ENCODE measurements at regions not wholly inside any gene's neighbourhood (a gene's known extent, or its start where the extent isn't known, plus 50 kb on each side); places are given as distances from the start of the nearest gene placed in this dataset.

DNA sequence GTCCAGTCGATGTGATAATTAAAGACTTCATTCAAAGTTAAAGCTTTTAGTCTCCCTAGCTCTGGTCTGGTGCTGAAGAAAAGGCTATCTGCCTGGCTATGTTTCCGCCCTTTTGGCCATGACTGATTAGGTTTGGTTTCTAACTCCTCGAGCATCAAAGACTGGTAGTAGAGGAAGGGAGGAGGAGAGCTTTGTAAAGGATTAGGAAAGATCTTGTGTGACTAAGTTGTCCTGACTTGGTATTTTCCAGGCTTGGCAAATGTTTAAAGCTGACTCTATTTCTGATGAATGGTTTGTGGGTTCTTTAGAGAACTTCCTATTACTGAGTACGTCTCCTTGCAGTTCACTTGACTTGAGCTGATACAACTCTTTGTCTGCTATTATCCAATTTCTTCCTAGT is 312.9 kb downstream of the GJA1 start:
- no peaks in the 10 kb centered on the region for H3K4me1 ChIP-seq (ENCODE audit: low read depth)
- DNase-seq (ENCODE audit: low read depth in 1 of 2, low spot score in 1 of 2) = peak in 1 of 2 donors; percentile 70
- H3K4me3 ChIP-seq = no peak overlapping the region
- TF ChIP-seq, protein P1, sequence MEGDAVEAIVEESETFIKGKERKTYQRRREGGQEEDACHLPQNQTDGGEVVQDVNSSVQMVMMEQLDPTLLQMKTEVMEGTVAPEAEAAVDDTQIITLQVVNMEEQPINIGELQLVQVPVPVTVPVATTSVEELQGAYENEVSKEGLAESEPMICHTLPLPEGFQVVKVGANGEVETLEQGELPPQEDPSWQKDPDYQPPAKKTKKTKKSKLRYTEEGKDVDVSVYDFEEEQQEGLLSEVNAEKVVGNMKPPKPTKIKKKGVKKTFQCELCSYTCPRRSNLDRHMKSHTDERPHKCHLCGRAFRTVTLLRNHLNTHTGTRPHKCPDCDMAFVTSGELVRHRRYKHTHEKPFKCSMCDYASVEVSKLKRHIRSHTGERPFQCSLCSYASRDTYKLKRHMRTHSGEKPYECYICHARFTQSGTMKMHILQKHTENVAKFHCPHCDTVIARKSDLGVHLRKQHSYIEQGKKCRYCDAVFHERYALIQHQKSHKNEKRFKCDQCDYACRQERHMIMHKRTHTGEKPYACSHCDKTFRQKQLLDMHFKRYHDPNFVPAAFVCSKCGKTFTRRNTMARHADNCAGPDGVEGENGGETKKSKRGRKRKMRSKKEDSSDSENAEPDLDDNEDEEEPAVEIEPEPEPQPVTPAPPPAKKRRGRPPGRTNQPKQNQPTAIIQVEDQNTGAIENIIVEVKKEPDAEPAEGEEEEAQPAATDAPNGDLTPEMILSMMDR (IDR thresholded peaks at IDR 0.05; ENCODE audit: low read depth, low read length) = no peak
- no peaks in the 10 kb centered on the region for H3K36me3 ChIP-seq
- H3K9me3 ChIP-seq (ENCODE audit: low read depth) = no peaks in the 10 kb centered on the region
- H3K27me3 ChIP-seq = no peaks in the 10 kb centered on the region
- no peak overlapping the region for H3K27ac ChIP-seq

DNA sequence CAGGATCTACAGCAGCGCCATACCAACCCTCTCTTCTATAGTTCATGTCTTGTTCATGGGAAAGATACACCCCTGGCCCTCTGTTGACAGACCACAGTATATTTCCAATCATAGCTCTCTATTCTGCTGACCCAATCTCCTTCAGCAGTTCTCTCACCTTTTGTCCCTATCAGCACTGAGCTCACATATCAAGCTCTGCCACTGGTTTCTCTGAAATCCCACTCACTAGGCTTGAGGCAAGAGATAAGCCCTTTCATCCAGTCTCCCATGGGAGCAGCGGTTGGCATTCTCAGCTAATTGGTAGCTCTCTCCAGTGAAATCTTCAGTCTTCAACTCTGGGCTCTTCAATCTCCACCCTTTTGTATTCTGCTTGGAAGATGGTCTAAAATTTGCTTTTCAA is 313.4 kb downstream of the GJA1 start:
- Histone ChIP-seq H3K9me3 (ENCODE audit: low read depth) (no peaks in the 10 kb centered on the region), H3K4me1 (ENCODE audit: low read depth) (no peaks in the 10 kb centered on the region), H3K27me3 (no peaks in the 10 kb centered on the region), H3K36me3 (no peaks in the 10 kb centered on the region), H3K4me3 (no peak overlapping the region), H3K27ac (no peak overlapping the region)
- DNase-seq (ENCODE audit: low read depth in 1 of 2, low spot score in 1 of 2) = peak in 1 of 2 donors; percentile 19
- TF ChIP-seq, protein P1 (IDR thresholded peaks at IDR 0.05; ENCODE audit: low read depth, low read length) = no peak

DNA sequence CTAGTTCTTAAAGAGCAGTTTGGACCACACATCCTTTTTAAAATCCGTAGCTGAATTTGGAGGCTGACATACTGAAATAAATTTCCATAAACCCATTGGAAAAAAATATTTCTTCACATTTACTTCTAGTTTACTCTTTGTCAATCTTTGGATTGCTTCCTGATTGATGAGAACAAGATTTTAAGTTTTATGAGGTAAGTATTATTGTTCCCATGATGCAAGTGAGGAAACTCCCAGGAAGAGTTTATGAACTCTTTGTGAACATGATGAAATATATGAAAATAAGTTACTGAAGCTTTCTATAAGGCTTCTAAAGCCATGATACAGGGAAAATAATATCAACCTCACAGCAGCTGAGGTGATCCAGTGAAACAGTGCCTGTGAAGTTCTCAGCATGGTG is 320.0 kb downstream of the GJA1 start:
- no peak overlapping the region for H3K4me3 ChIP-seq
- no peaks in the 10 kb centered on the region for H3K9me3 ChIP-seq (ENCODE audit: low read depth)
- H3K36me3 ChIP-seq = no peaks in the 10 kb centered on the region
- no peaks in the 10 kb centered on the region for H3K4me1 ChIP-seq (ENCODE audit: low read depth)
- TF ChIP-seq, protein P1 (IDR thresholded peaks at IDR 0.05; ENCODE audit: low read depth, low read length) = no peak
- no peak overlapping the region for H3K27ac ChIP-seq
- no peaks in the 10 kb centered on the region for H3K27me3 ChIP-seq
- DNase-seq (ENCODE audit: low read depth in 1 of 2, low spot score in 1 of 2) = no peak

DNA sequence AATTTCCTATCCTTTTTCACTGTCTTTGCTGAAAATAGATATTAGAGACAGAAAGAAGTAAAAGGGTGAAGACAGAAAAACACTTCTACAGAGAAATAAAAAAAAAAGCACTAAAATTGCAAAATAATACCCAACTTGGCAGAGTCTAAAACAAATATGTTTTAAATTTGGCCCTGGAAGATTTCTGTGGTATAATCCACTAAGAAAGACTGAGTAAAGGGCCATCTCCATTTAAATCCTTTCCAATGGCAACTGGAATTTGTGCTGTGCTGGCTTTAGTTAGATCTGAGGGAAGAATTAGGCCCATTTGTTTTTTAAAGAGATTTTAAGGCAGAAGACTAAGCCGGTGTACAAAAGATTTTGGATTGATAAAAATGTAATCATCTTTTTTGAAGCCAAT is 321.2 kb downstream of the GJA1 start:
- Histone ChIP-seq H3K9me3 (ENCODE audit: low read depth) (no peaks in the 10 kb centered on the region), H3K4me1 (ENCODE audit: low read depth) (no peaks in the 10 kb centered on the region), H3K27me3 (no peaks in the 10 kb centered on the region), H3K36me3 (no peaks in the 10 kb centered on the region), H3K4me3 (no peak overlapping the region), H3K27ac (no peak overlapping the region)
- DNase-seq (ENCODE audit: low read depth in 1 of 2, low spot score in 1 of 2) = no peak
- TF ChIP-seq, protein P1 (IDR thresholded peaks at IDR 0.05; ENCODE audit: low read depth, low read length) = no peak

DNA sequence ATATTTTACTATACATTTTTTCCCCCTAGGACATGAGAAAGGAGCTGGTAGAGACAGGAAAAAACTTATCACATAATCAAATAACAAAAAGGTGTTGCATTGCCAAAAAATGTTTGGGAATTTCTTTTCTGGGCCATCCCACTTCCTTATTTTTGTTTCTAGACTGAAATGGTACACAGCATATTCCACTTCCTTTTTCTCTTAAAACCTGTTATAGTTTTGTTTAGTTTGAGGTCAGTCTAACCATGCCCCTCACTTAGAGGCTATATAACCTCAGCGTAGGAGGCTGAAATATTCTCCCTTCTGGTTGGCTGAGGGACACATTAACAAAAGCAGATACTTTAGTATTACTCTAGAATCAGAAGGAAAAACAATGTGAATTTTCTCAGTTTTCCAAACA is 323.9 kb downstream of the GJA1 start:
- Histone ChIP-seq H3K36me3 (no peaks in the 10 kb centered on the region), H3K27ac (no peak overlapping the region), H3K27me3 (no peaks in the 10 kb centered on the region), H3K4me1 (ENCODE audit: low read depth) (no peaks in the 10 kb centered on the region), H3K9me3 (ENCODE audit: low read depth) (no peaks in the 10 kb centered on the region), H3K4me3 (no peak overlapping the region)
- DNase-seq (ENCODE audit: low read depth in 1 of 2, low spot score in 1 of 2) = no peak
- TF ChIP-seq, protein P1 (IDR thresholded peaks at IDR 0.05; ENCODE audit: low read depth, low read length) = no peak

DNA sequence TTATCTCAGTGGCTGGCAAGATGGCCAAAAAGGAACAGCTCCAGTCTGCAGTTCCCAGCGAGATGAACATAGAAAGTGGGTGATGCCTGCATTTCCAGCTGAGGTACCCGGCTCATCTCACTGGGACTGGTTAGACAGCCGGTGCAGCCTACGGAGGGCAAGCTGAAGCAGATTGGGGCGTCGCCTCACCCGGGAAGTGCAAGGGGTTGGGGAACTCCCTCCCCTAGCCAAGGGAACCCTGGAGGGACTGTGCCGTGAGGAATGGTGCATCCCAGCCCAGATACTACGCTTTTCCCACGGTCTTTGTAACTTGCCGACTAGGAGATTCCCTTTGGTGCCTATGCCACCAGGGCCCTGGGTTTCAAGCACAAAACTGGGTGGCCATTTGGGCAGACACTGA is 324.7 kb downstream of the GJA1 start:
- Histone ChIP-seq H3K4me1 (ENCODE audit: low read depth) (no peaks in the 10 kb centered on the region), H3K27me3 (no peaks in the 10 kb centered on the region), H3K36me3 (no peaks in the 10 kb centered on the region), H3K27ac (no peak overlapping the region), H3K9me3 (ENCODE audit: low read depth) (no peaks in the 10 kb centered on the region), H3K4me3 (no peak overlapping the region)
- TF ChIP-seq, protein P1 (IDR thresholded peaks at IDR 0.05; ENCODE audit: low read depth, low read length) = no peak
- DNase-seq (ENCODE audit: low read depth in 1 of 2, low spot score in 1 of 2) = no peak

Measured in cardiac muscle cell (in vitro differentiated cells and primary cell).